GM23338 (cell line): ENCODE measurements at regions not wholly inside any gene's neighbourhood (a gene's known extent, or its start where the extent isn't known, plus 50 kb on each side); places are given as distances from the start of the nearest gene placed in this dataset.

Source experiments
- ATAC-seq: fragments of 200-7000 bp; cut with Tn5 transposase; 3 replicates; pipeline ENCODE4 v1.9.1; 2020
- DNase-seq: peaks from one replicate; pipeline ENCODE4 v3.0.0-alpha.2; 2015; ENCODE audit warnings: low spot score
- H2AFZ ChIP-seq: fragments of 200-600 bp; sonication (generic); 2 replicates; pipeline ENCODE4 v1.8.0; 2016; ENCODE audit warnings: antibody characterized with exemption, mild to moderate bottlenecking, moderate library complexity
- H3F3A ChIP-seq: fragments of 200-600 bp; sonication (generic); replicated peaks from 2 replicates; pipeline ENCODE4 v1.8.0; 2017; ENCODE audit warnings: antibody characterized with exemption, mixed run types, low read depth
- H3K27ac ChIP-seq: fragments of 200-600 bp; sonication (generic); 2 replicates; pipeline ENCODE4 v1.6.1; 2016; ENCODE audit warnings: low read depth
- H3K27me3 ChIP-seq: fragments of 200-600 bp; sonication (generic); 2 replicates; pipeline ENCODE4 v1.8.0; 2016; ENCODE audit warnings: mild to moderate bottlenecking, mixed run types, moderate library complexity; ENCODE audit not compliant: insufficient read depth
- H3K36me3 ChIP-seq: fragments of 200-600 bp; sonication (generic); 2 replicates; pipeline ENCODE4 v1.8.0; 2016; ENCODE audit warnings: mild to moderate bottlenecking; ENCODE audit not compliant: insufficient read depth
- H3K4me1 ChIP-seq: fragments of 200-600 bp; sonication (generic); 2 replicates; pipeline ENCODE4 v1.8.0; 2016; ENCODE audit warnings: mild to moderate bottlenecking, moderate library complexity; ENCODE audit not compliant: insufficient read depth
- H3K4me2 ChIP-seq: fragments of 200-600 bp; sonication (generic); 2 replicates; pipeline ENCODE4 v1.7.1; 2017; ENCODE audit warnings: mixed run types
- H3K4me3 ChIP-seq: fragments of 200-600 bp; sonication (generic); 2 replicates; pipeline ENCODE4 v1.6.1; 2016; ENCODE audit warnings: mixed run types
- H3K79me2 ChIP-seq: fragments of 200-600 bp; sonication (generic); replicated peaks from 2 replicates; pipeline ENCODE4 v1.8.0; 2017; ENCODE audit warnings: mild to moderate bottlenecking; ENCODE audit not compliant: insufficient read depth
- H3K9me2 ChIP-seq: fragments of 200-600 bp; sonication (generic); 2 replicates; pipeline ENCODE4 v1.8.0; 2017; ENCODE audit not compliant: insufficient read depth
- H4K20me1 ChIP-seq: fragments of 200-600 bp; sonication (generic); replicated peaks from 2 replicates; pipeline ENCODE4 v1.8.0; 2017; ENCODE audit warnings: mild to moderate bottlenecking; ENCODE audit not compliant: insufficient read depth
- H3K27ac Mint-ChIP-seq: 2 replicates; pipeline ENCODE4 v1.8.0; 2020; ENCODE audit warnings: inconsistent platforms, mild to moderate bottlenecking, moderate library complexity, mixed read lengths
- H3K27me3 Mint-ChIP-seq: 3 replicates; pipeline ENCODE4 v1.8.0; 2022; ENCODE audit warnings: low read depth, mild to moderate bottlenecking, moderate library complexity, mixed read lengths, inconsistent platforms; ENCODE audit not compliant: insufficient read depth, poor library complexity
- H3K36me3 Mint-ChIP-seq: 3 replicates; pipeline ENCODE4 v1.8.0; 2021; ENCODE audit warnings: low read depth, mild to moderate bottlenecking, inconsistent platforms, moderate library complexity, mixed read lengths
- H3K4me1 Mint-ChIP-seq: 3 replicates; pipeline ENCODE4 v1.8.0; 2020; ENCODE audit warnings: mild to moderate bottlenecking, inconsistent platforms, mixed read lengths
- H3K4me3 Mint-ChIP-seq: 3 replicates; pipeline ENCODE4 v1.8.0; 2021; ENCODE audit warnings: moderate library complexity, mild to moderate bottlenecking, inconsistent platforms, mixed read lengths
- H3K9me3 Mint-ChIP-seq: 3 replicates; pipeline ENCODE4 v1.8.0; 2020; ENCODE audit warnings: moderate library complexity, mild to moderate bottlenecking, inconsistent platforms, mixed read lengths
- EZH2phosphoT487 ChIP-seq: fragments of 200-600 bp; sonication (generic); IDR thresholded peaks from one replicate; pipeline ENCODE4 v1.8.1; 2018; ENCODE audit warnings: antibody characterized with exemption; ENCODE audit not compliant: unreplicated experiment
- JUNB ChIP-seq: IDR thresholded peaks from one replicate; pipeline ENCODE4 v1.6.1; 2016; ENCODE audit warnings: antibody characterized with exemption; ENCODE audit not compliant: unreplicated experiment
- NANOG ChIP-seq: IDR thresholded peaks from 2 replicates; pipeline ENCODE4 v1.6.1; 2016; ENCODE audit warnings: antibody characterized with exemption, borderline replicate concordance
- ZNF114 ChIP-seq: fragments of 250-450 bp; sonication (Bioruptor Pico); IDR thresholded peaks from 2 replicates; pipeline ENCODE4 v1.5.0; 2020; ENCODE audit warnings: mild to moderate bottlenecking, moderate library complexity
- ZNF331 ChIP-seq: fragments of 250-450 bp; sonication (Bioruptor Pico); IDR thresholded peaks from 2 replicates; pipeline ENCODE4 v1.5.0; 2020; ENCODE audit warnings: low read depth, mild to moderate bottlenecking, moderate library complexity
- TF ChIP-seq, protein P1 (sequence below), 2 experiments: fragments of 200-600 bp in 1 of 2; sonication (generic) in 1 of 2; conservative IDR thresholded peaks; 2 replicates each; pipeline versions ENCODE4 v1.5.1 to v1.6.1; 2016 to 2017; ENCODE audit warnings: antibody characterized with exemption in 2 of 2, low read depth in 2 of 2, mild to moderate bottlenecking in 2 of 2, moderate library complexity in 1 of 2
- TF ChIP-seq, protein P2 (sequence below): IDR thresholded peaks from one replicate; pipeline ENCODE4 v1.6.1; 2018; ENCODE audit warnings: antibody characterized with exemption; ENCODE audit not compliant: unreplicated experiment
- TF ChIP-seq, protein P3 (sequence below): fragments of 250-450 bp; sonication (Bioruptor Pico); IDR thresholded peaks from 2 replicates; pipeline ENCODE4 v1.5.0; 2020; ENCODE audit warnings: mild to moderate bottlenecking, moderate library complexity
- TF ChIP-seq, protein P4 (sequence below): IDR thresholded peaks from 2 replicates; pipeline ENCODE4 v1.6.1; 2016; ENCODE audit warnings: antibody characterized with exemption

DNA sequence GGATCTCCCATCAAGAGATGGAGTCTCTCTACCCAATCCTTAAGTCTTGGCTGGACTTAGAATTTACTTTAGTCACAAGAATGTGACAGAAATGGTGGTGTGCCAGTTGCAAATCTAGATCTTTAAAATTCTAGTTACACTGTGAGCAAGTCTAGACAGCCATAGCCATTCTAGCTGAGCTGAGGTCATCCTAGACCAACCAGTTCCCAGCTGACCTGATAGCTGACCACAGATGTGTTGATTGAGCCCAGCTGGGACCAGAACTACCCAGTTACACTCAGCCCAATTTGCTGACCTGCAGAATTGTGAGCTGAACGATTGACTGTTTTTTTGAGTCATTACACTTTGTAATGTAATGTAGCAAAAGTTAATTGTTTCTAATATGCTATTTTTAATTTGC is 251.8 kb downstream of the ADGRL2 start:
- ATAC-seq (no peak), DNase-seq (no peak)
- Histone ChIP-seq H3K27ac (no peak overlapping the region), H3K4me2 (no peak overlapping the region), H3K4me1 (peaks cover 12% of the 10 kb centered on the region; the same call in 1 of the 2 replicates), H4K20me1 (no peaks in the 10 kb centered on the region), H2AFZ (no peak overlapping the region), H3K27me3 (no peaks in the 10 kb centered on the region), H3K36me3 (no peaks in the 10 kb centered on the region), H3K79me2 (no peaks in the 10 kb centered on the region), H3K9me2 (no peaks in the 10 kb centered on the region), H3F3A (no peaks in the 10 kb centered on the region), H3K4me3 (no peak overlapping the region)
- Mint-ChIP-seq H3K27ac (no peak overlapping the region), H3K4me3 (no peak overlapping the region), H3K4me1 (no peaks in the 10 kb centered on the region), H3K36me3 (no peaks in the 10 kb centered on the region), H3K9me3 (no peaks in the 10 kb centered on the region), H3K27me3 (peaks cover 1% of the 10 kb centered on the region)
- TF ChIP-seq, protein P1, sequence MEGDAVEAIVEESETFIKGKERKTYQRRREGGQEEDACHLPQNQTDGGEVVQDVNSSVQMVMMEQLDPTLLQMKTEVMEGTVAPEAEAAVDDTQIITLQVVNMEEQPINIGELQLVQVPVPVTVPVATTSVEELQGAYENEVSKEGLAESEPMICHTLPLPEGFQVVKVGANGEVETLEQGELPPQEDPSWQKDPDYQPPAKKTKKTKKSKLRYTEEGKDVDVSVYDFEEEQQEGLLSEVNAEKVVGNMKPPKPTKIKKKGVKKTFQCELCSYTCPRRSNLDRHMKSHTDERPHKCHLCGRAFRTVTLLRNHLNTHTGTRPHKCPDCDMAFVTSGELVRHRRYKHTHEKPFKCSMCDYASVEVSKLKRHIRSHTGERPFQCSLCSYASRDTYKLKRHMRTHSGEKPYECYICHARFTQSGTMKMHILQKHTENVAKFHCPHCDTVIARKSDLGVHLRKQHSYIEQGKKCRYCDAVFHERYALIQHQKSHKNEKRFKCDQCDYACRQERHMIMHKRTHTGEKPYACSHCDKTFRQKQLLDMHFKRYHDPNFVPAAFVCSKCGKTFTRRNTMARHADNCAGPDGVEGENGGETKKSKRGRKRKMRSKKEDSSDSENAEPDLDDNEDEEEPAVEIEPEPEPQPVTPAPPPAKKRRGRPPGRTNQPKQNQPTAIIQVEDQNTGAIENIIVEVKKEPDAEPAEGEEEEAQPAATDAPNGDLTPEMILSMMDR (conservative IDR thresholded peaks at IDR 0.05; ENCODE audit: low read depth in 2 of 2) = no peak
- TF ChIP-seq, protein P2, sequence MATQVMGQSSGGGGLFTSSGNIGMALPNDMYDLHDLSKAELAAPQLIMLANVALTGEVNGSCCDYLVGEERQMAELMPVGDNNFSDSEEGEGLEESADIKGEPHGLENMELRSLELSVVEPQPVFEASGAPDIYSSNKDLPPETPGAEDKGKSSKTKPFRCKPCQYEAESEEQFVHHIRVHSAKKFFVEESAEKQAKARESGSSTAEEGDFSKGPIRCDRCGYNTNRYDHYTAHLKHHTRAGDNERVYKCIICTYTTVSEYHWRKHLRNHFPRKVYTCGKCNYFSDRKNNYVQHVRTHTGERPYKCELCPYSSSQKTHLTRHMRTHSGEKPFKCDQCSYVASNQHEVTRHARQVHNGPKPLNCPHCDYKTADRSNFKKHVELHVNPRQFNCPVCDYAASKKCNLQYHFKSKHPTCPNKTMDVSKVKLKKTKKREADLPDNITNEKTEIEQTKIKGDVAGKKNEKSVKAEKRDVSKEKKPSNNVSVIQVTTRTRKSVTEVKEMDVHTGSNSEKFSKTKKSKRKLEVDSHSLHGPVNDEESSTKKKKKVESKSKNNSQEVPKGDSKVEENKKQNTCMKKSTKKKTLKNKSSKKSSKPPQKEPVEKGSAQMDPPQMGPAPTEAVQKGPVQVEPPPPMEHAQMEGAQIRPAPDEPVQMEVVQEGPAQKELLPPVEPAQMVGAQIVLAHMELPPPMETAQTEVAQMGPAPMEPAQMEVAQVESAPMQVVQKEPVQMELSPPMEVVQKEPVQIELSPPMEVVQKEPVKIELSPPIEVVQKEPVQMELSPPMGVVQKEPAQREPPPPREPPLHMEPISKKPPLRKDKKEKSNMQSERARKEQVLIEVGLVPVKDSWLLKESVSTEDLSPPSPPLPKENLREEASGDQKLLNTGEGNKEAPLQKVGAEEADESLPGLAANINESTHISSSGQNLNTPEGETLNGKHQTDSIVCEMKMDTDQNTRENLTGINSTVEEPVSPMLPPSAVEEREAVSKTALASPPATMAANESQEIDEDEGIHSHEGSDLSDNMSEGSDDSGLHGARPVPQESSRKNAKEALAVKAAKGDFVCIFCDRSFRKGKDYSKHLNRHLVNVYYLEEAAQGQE = no peak
- TF ChIP-seq ZNF114 = no peak
- TF ChIP-seq JUNB = no peak
- TF ChIP-seq, protein P3, sequence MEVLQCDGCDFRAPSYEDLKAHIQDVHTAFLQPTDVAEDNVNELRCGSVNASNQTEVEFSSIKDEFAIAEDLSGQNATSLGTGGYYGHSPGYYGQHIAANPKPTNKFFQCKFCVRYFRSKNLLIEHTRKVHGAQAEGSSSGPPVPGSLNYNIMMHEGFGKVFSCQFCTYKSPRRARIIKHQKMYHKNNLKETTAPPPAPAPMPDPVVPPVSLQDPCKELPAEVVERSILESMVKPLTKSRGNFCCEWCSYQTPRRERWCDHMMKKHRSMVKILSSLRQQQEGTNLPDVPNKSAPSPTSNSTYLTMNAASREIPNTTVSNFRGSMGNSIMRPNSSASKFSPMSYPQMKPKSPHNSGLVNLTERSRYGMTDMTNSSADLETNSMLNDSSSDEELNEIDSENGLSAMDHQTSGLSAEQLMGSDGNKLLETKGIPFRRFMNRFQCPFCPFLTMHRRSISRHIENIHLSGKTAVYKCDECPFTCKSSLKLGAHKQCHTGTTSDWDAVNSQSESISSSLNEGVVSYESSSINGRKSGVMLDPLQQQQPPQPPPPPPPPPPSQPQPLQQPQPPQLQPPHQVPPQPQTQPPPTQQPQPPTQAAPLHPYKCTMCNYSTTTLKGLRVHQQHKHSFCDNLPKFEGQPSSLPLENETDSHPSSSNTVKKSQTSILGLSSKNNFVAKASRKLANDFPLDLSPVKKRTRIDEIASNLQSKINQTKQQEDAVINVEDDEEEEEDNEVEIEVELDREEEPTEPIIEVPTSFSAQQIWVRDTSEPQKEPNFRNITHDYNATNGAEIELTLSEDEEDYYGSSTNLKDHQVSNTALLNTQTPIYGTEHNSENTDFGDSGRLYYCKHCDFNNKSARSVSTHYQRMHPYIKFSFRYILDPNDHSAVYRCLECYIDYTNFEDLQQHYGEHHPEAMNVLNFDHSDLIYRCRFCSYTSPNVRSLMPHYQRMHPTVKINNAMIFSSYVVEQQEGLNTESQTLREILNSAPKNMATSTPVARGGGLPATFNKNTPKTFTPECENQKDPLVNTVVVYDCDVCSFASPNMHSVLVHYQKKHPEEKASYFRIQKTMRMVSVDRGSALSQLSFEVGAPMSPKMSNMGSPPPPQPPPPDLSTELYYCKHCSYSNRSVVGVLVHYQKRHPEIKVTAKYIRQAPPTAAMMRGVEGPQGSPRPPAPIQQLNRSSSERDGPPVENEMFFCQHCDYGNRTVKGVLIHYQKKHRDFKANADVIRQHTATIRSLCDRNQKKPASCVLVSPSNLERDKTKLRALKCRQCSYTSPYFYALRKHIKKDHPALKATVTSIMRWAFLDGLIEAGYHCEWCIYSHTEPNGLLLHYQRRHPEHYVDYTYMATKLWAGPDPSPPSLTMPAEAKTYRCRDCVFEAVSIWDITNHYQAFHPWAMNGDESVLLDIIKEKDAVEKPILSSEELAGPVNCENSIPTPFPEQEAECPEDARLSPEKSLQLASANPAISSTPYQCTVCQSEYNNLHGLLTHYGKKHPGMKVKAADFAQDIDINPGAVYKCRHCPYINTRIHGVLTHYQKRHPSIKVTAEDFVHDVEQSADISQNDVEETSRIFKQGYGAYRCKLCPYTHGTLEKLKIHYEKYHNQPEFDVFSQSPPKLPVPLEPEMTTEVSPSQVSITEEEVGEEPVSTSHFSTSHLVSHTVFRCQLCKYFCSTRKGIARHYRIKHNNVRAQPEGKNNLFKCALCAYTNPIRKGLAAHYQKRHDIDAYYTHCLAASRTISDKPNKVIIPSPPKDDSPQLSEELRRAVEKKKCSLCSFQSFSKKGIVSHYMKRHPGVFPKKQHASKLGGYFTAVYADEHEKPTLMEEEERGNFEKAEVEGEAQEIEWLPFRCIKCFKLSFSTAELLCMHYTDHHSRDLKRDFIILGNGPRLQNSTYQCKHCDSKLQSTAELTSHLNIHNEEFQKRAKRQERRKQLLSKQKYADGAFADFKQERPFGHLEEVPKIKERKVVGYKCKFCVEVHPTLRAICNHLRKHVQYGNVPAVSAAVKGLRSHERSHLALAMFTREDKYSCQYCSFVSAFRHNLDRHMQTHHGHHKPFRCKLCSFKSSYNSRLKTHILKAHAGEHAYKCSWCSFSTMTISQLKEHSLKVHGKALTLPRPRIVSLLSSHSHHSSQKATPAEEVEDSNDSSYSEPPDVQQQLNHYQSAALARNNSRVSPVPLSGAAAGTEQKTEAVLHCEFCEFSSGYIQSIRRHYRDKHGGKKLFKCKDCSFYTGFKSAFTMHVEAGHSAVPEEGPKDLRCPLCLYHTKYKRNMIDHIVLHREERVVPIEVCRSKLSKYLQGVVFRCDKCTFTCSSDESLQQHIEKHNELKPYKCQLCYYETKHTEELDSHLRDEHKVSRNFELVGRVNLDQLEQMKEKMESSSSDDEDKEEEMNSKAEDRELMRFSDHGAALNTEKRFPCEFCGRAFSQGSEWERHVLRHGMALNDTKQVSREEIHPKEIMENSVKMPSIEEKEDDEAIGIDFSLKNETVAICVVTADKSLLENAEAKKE = no peak
- TF ChIP-seq, protein P4, sequence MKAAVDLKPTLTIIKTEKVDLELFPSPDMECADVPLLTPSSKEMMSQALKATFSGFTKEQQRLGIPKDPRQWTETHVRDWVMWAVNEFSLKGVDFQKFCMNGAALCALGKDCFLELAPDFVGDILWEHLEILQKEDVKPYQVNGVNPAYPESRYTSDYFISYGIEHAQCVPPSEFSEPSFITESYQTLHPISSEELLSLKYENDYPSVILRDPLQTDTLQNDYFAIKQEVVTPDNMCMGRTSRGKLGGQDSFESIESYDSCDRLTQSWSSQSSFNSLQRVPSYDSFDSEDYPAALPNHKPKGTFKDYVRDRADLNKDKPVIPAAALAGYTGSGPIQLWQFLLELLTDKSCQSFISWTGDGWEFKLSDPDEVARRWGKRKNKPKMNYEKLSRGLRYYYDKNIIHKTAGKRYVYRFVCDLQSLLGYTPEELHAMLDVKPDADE = no peak
- TF ChIP-seq EZH2phosphoT487 = no peak
- TF ChIP-seq NANOG = no peak
- TF ChIP-seq ZNF331 (CRISPR knock-in tag) = no peak
